CD4-positive, alpha-beta T cell (primary cell): ENCODE measurements at regions not wholly inside any gene's neighbourhood (a gene's known extent, or its start where the extent isn't known, plus 50 kb on each side); places are given as distances from the start of the nearest gene placed in this dataset.

Experiments
- ATAC-seq: fragments of 200-7000 bp; cut with Tn5 transposase; one replicate; pipeline ENCODE4 v1.10.0; 2022; ENCODE audit warnings: mild to moderate bottlenecking; ENCODE audit not compliant: poor library complexity
- CTCF ChIA-PET: fragments of 350-600 bp; sonication (Branson Sonifier 250); formaldehyde crosslinking; loops from one replicate; lab custom pipeline; 2021; ENCODE audit warnings: antibody characterized with exemption, inconsistent platforms; lab: Charles Lee
- POLR2A ChIA-PET: fragments of 350-600 bp; sonication (Branson Sonifier 250); formaldehyde crosslinking; loops from one replicate; lab custom pipeline; 2021; ENCODE audit warnings: antibody characterized with exemption, inconsistent platforms; lab: Charles Lee
- DNase-seq, 14 experiments: peaks; one replicate each; pipeline ENCODE4 v3.0.0-alpha.2; 2013 to 2020; ENCODE audit warnings: mixed read lengths in 2 of 14
- H3K27ac ChIP-seq, 2 donors: one replicate each; pipeline versions ENCODE4 v1.5.1 to v1.7.0; 2013; ENCODE audit warnings: low read length in 2 of 2, low read depth in 1 of 2, mild to moderate bottlenecking in 1 of 2
- H3K27me3 ChIP-seq, 2 experiments: 1 replicate in 1 of 2; 2 replicates in 1 of 2; pipeline versions ENCODE4 v1.6.1 to v1.7.0; 2013; ENCODE audit warnings: low read length in 2 of 2, control low read depth in 1 of 2, mild to moderate bottlenecking in 1 of 2, moderate library complexity in 1 of 2; ENCODE audit not compliant: insufficient read depth in 2 of 2, control insufficient read depth in 1 of 2
- H3K36me3 ChIP-seq: one replicate; pipeline ENCODE4 v1.6.1; 2013; ENCODE audit warnings: low read length, control low read depth; ENCODE audit not compliant: insufficient read depth
- H3K4me1 ChIP-seq: one replicate; pipeline ENCODE4 v1.6.1; 2013; ENCODE audit warnings: low read length, control low read depth; ENCODE audit not compliant: insufficient read depth
- H3K4me3 ChIP-seq: one replicate; pipeline ENCODE4 v1.5.1; 2013; ENCODE audit warnings: mild to moderate bottlenecking, low read length, moderate library complexity
- H3K9me3 ChIP-seq, 2 experiments: 1 replicate in 1 of 2; 2 replicates in 1 of 2; pipeline versions ENCODE4 v1.6.1 to v1.7.0; 2013; ENCODE audit warnings: low read length in 2 of 2, mild to moderate bottlenecking in 2 of 2, control low read depth in 1 of 2, moderate library complexity in 1 of 2; ENCODE audit not compliant: control insufficient read depth in 1 of 2, insufficient read depth in 1 of 2
- H3K27ac Mint-ChIP-seq: one replicate; pipeline ENCODE4 v1.8.0; 2020; ENCODE audit warnings: mixed read lengths
- H3K27me3 Mint-ChIP-seq: one replicate; pipeline ENCODE4 v1.8.0; 2021; ENCODE audit warnings: mixed read lengths
- H3K36me3 Mint-ChIP-seq: one replicate; pipeline ENCODE4 v1.8.0; 2021; ENCODE audit warnings: low read depth, mixed read lengths
- H3K4me1 Mint-ChIP-seq: one replicate; pipeline ENCODE4 v1.8.0; 2021; ENCODE audit warnings: low read depth, mixed read lengths
- H3K4me3 Mint-ChIP-seq: one replicate; pipeline ENCODE4 v1.8.0; 2020; ENCODE audit warnings: mild to moderate bottlenecking, mixed read lengths
- H3K9me3 Mint-ChIP-seq: one replicate; pipeline ENCODE4 v1.8.0; 2020; ENCODE audit warnings: mixed read lengths
- intact Hi-C, 2 experiments: fragments of 100-400 bp; cut with DNase I in 1 of 2; cut with micrococcal nuclease in 1 of 2; formaldehyde crosslinking; loops; one replicate each; pipeline versions ENCODE4 v1.15.1 to v1.9.0; 2023 to 2025; cut with DNase I, micrococcal nuclease
- TF ChIP-seq, protein P1 (sequence below): fragments of 200-600 bp; IDR thresholded peaks from one replicate; pipeline ENCODE4 v1.8.0; 2022; ENCODE audit warnings: antibody characterized with exemption, mild to moderate bottlenecking

DNA sequence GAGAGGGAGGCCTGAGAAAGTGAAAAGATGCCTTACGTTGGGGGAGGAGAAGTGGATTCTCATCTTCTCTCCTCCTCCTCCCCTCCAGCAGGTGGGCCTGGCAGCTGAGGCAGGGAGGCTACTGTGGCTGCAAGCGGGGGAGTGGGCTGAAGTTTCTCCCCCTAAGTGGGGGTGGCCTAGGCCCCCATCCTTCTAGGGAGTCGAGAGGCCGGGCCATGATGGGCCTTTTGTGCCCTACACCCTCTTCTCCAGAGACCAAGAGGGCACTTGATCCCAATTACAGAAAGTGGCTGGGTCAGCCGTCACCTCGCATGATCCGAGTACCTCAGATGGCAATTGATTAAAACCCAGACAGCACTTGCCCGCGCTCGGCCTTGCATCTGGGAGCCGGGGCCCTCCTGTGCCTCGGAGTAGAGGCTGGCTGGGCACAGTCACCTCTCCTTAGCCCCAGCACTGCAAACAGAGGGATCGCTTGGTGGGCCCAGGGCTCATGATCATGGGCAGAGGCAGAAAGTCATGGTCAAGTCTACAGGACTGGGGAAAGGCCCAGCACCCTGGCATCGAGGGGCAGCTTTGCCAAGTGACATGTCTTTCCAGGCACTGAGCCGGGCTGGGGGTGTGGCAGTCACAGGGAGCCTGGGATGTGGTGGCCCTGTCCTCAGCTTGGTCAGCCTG is 78.3 kb downstream of the IRX5 start:
- Histone ChIP-seq H3K9me3 (peaks cover 0 to 13% of the 10 kb centered on the region in 2 experiments), H3K27ac (no peak overlapping the region), H3K4me1 (no peaks in the 10 kb centered on the region), H3K27me3 (no peaks in the 10 kb centered on the region), H3K36me3 (no peaks in the 10 kb centered on the region), H3K4me3 (no peak overlapping the region)
- Mint-ChIP-seq H3K4me1 (no peaks in the 10 kb centered on the region), H3K9me3 (no peaks in the 10 kb centered on the region), H3K27ac (no peak overlapping the region), H3K36me3 (no peaks in the 10 kb centered on the region), H3K4me3 (no peak overlapping the region), H3K27me3 (peaks cover 12% of the 10 kb centered on the region)
- no peak for DNase-seq
- intact Hi-C loops = no loop called here
- TF ChIP-seq, protein P1, sequence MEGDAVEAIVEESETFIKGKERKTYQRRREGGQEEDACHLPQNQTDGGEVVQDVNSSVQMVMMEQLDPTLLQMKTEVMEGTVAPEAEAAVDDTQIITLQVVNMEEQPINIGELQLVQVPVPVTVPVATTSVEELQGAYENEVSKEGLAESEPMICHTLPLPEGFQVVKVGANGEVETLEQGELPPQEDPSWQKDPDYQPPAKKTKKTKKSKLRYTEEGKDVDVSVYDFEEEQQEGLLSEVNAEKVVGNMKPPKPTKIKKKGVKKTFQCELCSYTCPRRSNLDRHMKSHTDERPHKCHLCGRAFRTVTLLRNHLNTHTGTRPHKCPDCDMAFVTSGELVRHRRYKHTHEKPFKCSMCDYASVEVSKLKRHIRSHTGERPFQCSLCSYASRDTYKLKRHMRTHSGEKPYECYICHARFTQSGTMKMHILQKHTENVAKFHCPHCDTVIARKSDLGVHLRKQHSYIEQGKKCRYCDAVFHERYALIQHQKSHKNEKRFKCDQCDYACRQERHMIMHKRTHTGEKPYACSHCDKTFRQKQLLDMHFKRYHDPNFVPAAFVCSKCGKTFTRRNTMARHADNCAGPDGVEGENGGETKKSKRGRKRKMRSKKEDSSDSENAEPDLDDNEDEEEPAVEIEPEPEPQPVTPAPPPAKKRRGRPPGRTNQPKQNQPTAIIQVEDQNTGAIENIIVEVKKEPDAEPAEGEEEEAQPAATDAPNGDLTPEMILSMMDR = no peak
- no peak for ATAC-seq
- POLR2A ChIA-PET = no interaction called here
- CTCF ChIA-PET = no interaction called here

DNA sequence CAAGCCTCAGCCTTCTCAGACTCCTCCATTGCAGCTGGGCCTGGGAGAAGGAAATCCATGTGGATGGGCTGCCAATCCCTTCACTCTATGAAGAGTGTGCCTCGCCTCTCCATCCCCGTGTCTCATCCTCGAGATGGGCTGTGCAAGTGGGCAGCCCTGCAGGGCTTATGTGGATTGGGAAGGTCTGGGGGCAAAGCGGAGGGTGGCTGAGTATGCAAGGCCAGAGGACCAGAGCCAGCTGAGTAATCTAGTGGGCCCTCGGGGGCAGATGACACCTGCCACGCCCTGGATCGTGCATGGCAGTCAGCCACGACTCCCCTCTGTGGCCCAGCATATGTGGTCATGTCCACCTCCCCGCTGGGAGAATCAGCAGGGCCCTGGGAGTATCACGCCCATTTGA is 78.9 kb downstream of the IRX5 start:
- ATAC-seq (no peak), DNase-seq (no peak)
- no peak overlapping the region for H3K27ac Mint-ChIP-seq
- no peak overlapping the region for H3K4me3 Mint-ChIP-seq
- Histone ChIP-seq H3K27me3 (no peaks in the 10 kb centered on the region), H3K4me1 (no peaks in the 10 kb centered on the region), H3K36me3 (no peaks in the 10 kb centered on the region), H3K27ac (no peak overlapping the region), H3K9me3 (peaks cover 0 to 13% of the 10 kb centered on the region in 2 experiments), H3K4me3 (no peak overlapping the region)
- no peaks in the 10 kb centered on the region for H3K36me3 Mint-ChIP-seq
- no peaks in the 10 kb centered on the region for H3K4me1 Mint-ChIP-seq
- H3K9me3 Mint-ChIP-seq = no peaks in the 10 kb centered on the region
- TF ChIP-seq, protein P1 = no peak
- CTCF ChIA-PET = no interaction called here
- POLR2A ChIA-PET = no interaction called here
- peaks cover 8% of the 10 kb centered on the region for H3K27me3 Mint-ChIP-seq
- intact Hi-C loops = no loop called here

DNA sequence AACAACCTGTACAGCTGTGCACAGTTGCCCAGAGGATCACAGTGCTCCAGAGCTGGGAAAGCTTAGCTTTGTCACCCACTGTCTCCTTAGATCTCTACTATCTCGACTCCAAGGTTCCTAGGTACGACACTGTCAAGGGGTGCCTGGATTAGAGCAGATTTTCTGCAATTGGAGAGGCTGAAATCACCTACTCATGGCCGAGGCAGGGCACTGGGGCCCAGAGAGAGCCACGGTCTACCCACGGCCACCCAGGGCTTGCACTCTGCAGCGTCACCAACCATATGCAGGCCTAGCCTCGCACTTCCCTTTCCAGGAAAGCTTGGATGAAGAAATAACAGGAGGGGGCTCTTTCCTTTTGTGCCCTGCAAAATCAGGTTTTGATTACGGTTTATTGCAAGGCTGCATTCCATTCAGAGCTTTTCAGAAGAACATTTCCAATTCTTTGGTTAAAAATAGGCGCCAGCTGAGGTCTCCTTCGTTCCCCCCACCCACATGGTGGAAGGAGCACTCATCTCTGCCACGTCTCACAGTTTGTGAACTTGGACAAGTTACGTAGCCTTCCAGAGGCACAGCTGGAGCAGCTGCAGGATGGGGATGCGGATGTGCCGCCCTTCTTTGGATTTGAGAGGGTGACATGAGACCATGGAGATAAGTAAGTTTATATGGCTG is 80.0 kb downstream of the IRX5 start:
- no peak overlapping the region for H3K27ac Mint-ChIP-seq
- H3K4me3 Mint-ChIP-seq = no peak overlapping the region
- H3K27me3 ChIP-seq = no peaks in the 10 kb centered on the region
- ATAC-seq (no peak), DNase-seq (no peak)
- ChIA-PET CTCF (no interaction called here), POLR2A (no interaction called here)
- no peaks in the 10 kb centered on the region for H3K36me3 ChIP-seq
- H3K9me3 Mint-ChIP-seq = no peaks in the 10 kb centered on the region
- H3K36me3 Mint-ChIP-seq = no peaks in the 10 kb centered on the region
- H3K9me3 ChIP-seq = peaks cover 0 to 13% of the 10 kb centered on the region in 2 experiments
- no peaks in the 10 kb centered on the region for H3K4me1 ChIP-seq
- intact Hi-C loops = no loop called here
- H3K4me1 Mint-ChIP-seq = no peaks in the 10 kb centered on the region
- TF ChIP-seq, protein P1 = no peak
- H3K27me3 Mint-ChIP-seq = peaks cover 6% of the 10 kb centered on the region
- no peak overlapping the region for H3K4me3 ChIP-seq
- H3K27ac ChIP-seq = no peak overlapping the region
